Tibial nerve (tissue), 4 donors: ENCODE measurements at regions not wholly inside any gene's neighbourhood (a gene's known extent, or its start where the extent isn't known, plus 50 kb on each side); places are given as distances from the start of the nearest gene placed in this dataset.
"Not testable (repeated sequence)": the region's sequence is repeated elsewhere in the genome, so short reads cannot be mapped to it uniquely, and the experiment has no call there.

ENCODE experiments used
- CTCF ChIP-seq, 5 experiments: fragments of 200-600 bp in 3 of 5; fragments of 450-650 bp in 2 of 5; sonication (generic) in 3 of 5; IDR thresholded peaks; one replicate each; pipeline ENCODE4 v1.5.1; 2016 to 2019; ENCODE audit warnings: antibody characterized with exemption in 5 of 5, mild to moderate bottlenecking in 3 of 5, moderate library complexity in 2 of 5
- EP300 ChIP-seq, 2 donors: sonication (generic); formaldehyde crosslinking; IDR thresholded peaks; one replicate each; pipeline ENCODE4 v1.6.1; 2017; ENCODE audit warnings: antibody characterized with exemption in 2 of 2, mild to moderate bottlenecking in 1 of 2
- POLR2A ChIP-seq, 2 donors: fragments of 450-650 bp; IDR thresholded peaks; one replicate each; pipeline ENCODE4 v1.6.1; 2017; ENCODE audit warnings: antibody characterized with exemption in 2 of 2, mild to moderate bottlenecking in 2 of 2, moderate library complexity in 2 of 2

GRCh38 chr3:125886006-125886405 lies 83.0 kb upstream of the ROPN1B start:
- TF ChIP-seq CTCF, POLR2A, EP300 (IDR thresholded peaks at IDR 0.05): not testable (repeated sequence)
